Cardiac muscle cell (in vitro differentiated cells and primary cell): ENCODE measurements at regions not wholly inside any gene's neighbourhood (a gene's known extent, or its start where the extent isn't known, plus 50 kb on each side); places are given as distances from the start of the nearest gene placed in this dataset.

ENCODE experiments used
- DNase-seq, 2 donors: peaks; one replicate each; pipeline versions ENCODE4 v3.0.0 to v3.0.0-alpha.2; 2010 to 2017; ENCODE audit warnings: low read depth in 1 of 2, low spot score in 1 of 2
- H3K27ac ChIP-seq: fragments of 200-600 bp; sonication (generic); 2 replicates; pipeline ENCODE4 v1.5.1; 2016
- H3K27me3 ChIP-seq: fragments of 200-600 bp; sonication (generic); 2 replicates; pipeline ENCODE4 v1.6.0; 2016; ENCODE audit warnings: control low read depth
- H3K36me3 ChIP-seq: fragments of 200-600 bp; sonication (generic); 2 replicates; pipeline ENCODE4 v1.5.1; 2016; ENCODE audit warnings: control low read depth
- H3K4me1 ChIP-seq: fragments of 200-600 bp; sonication (generic); 2 replicates; pipeline ENCODE4 v1.8.1; 2017; ENCODE audit warnings: low read depth, mild to moderate bottlenecking, mixed run types
- H3K4me3 ChIP-seq: fragments of 200-600 bp; sonication (generic); 2 replicates; pipeline ENCODE4 v1.5.1; 2016; ENCODE audit warnings: mild to moderate bottlenecking
- H3K9me3 ChIP-seq: fragments of 200-600 bp; sonication (generic); 2 replicates; pipeline ENCODE4 v1.5.1; 2017; ENCODE audit warnings: low read depth, mild to moderate bottlenecking, control low read depth
- CTCF ChIP-seq: IDR thresholded peaks from 2 replicates; pipeline ENCODE4 v1.5.1; 2012; ENCODE audit warnings: low read depth, mild to moderate bottlenecking, low read length

GRCh38 chr19:28874742-28875141, 338.2 kb downstream of the UQCRFS1 start:
- no peak for TF ChIP-seq CTCF
- no peaks in the 10 kb centered on the region for H3K4me1 ChIP-seq
- peaks cover 2% of the 10 kb centered on the region for H3K27me3 ChIP-seq
- no peak for DNase-seq
- H3K4me3 ChIP-seq = no peak overlapping the region
- H3K36me3 ChIP-seq = no peaks in the 10 kb centered on the region
- no peaks in the 10 kb centered on the region for H3K9me3 ChIP-seq
- no peak overlapping the region for H3K27ac ChIP-seq

GRCh38 chr19:28873301-28873700, 339.6 kb downstream of the UQCRFS1 start:
- Histone ChIP-seq H3K9me3 (no peaks in the 10 kb centered on the region), H3K27me3 (peaks cover 2% of the 10 kb centered on the region)

GRCh38 chr19:28871099-28871725, 341.7 kb downstream of the UQCRFS1 start:
- H3K9me3 ChIP-seq = no peaks in the 10 kb centered on the region
- TF ChIP-seq CTCF = no peak
- H3K27ac ChIP-seq = no peak overlapping the region
- H3K4me3 ChIP-seq = no peak overlapping the region
- H3K36me3 ChIP-seq = no peaks in the 10 kb centered on the region
- no peaks in the 10 kb centered on the region for H3K4me1 ChIP-seq
- DNase-seq = no peak
- H3K27me3 ChIP-seq = peaks cover 2% of the 10 kb centered on the region

More at GRCh38 chr19:28873301-28873700, 339.6 kb downstream of the UQCRFS1 start:
- TF ChIP-seq CTCF = no peak
- DNase-seq = no peak
- no peak overlapping the region for H3K4me3 ChIP-seq
- no peaks in the 10 kb centered on the region for H3K36me3 ChIP-seq
- H3K4me1 ChIP-seq = no peaks in the 10 kb centered on the region
- H3K27ac ChIP-seq = no peak overlapping the region

- no peak for TF ChIP-seq CTCF
- no peaks in the 10 kb centered on the region for H3K9me3 ChIP-seq
- no peak overlapping the region for H3K4me3 ChIP-seq
- no peak overlapping the region for H3K27ac ChIP-seq
- peaks cover 2% of the 10 kb centered on the region for H3K27me3 ChIP-seq
- H3K4me1 ChIP-seq = peaks cover under 1% of the 10 kb centered on the region
- no peaks in the 10 kb centered on the region for H3K36me3 ChIP-seq
- DNase-seq = no peak
These were observed 343.5 kb downstream of the UQCRFS1 start for GRCh38 chr19:28869459-28869858.

GRCh38 chr19:28868836-28869235, 344.1 kb downstream of the UQCRFS1 start:
- no peak overlapping the region for H3K4me3 ChIP-seq
- H3K4me1 ChIP-seq = peaks cover 7% of the 10 kb centered on the region
- no peak for DNase-seq
- H3K9me3 ChIP-seq = no peaks in the 10 kb centered on the region
- no peak overlapping the region for H3K27ac ChIP-seq
- TF ChIP-seq CTCF = no peak
- H3K27me3 ChIP-seq = no peaks in the 10 kb centered on the region
- H3K36me3 ChIP-seq = no peaks in the 10 kb centered on the region
